ENCODE measurements at regions not wholly inside any gene's neighbourhood (a gene's known extent, or its start where the extent isn't known, plus 50 kb on each side); places are given as distances from the start of the nearest gene placed in this dataset.
"Not testable (repeated sequence)": the region's sequence is repeated elsewhere in the genome, so short reads cannot be mapped to it uniquely, and the experiment has no call there.

GRCh38 chrX:1894026-1894294 lies 279.1 kb downstream of the ASMT start:
- no peaks in the 10 kb centered on the region for H3K27me3 Mint-ChIP-seq
- no peak overlapping the region for H3K4me3 Mint-ChIP-seq
- peaks cover 0 to 8% of the 10 kb centered on the region in 2 donors for H3K9me3 Mint-ChIP-seq
- DNase-seq (no peak), ATAC-seq (no peak)
- no peak overlapping the region for H3K27ac Mint-ChIP-seq
- no peaks in the 10 kb centered on the region for H3K4me1 Mint-ChIP-seq

GRCh38 chrX:1894740-1895139 lies 279.9 kb downstream of the ASMT start:
- peaks cover 0 to 8% of the 10 kb centered on the region in 2 donors for H3K9me3 Mint-ChIP-seq
- H3K4me1 Mint-ChIP-seq, result no peaks in the 10 kb centered on the region
- no peak overlapping the region for H3K4me3 Mint-ChIP-seq
- H3K27me3 Mint-ChIP-seq, result no peaks in the 10 kb centered on the region
- DNase-seq (no peak), ATAC-seq (no peak)
- H3K27ac Mint-ChIP-seq, result no peak overlapping the region

DNA sequence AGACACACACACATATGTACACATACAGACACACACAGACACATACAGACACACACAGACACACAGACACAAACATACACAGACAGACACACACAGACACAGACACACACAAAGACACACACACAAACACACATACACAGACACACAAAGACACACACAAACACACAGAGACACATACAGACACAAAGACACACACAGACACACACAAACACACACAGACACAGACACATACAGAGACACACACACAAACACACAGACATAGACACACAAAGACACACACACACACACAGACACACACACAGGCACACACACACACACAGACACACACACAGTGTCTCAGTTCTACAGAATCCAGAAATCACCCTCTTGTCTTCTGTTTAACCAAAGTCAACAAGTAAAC lies 280.7 kb downstream of the ASMT start:
- H3K27me3 Mint-ChIP-seq, result no peaks in the 10 kb centered on the region
- H3K27ac Mint-ChIP-seq, result no peak overlapping the region
- H3K9me3 Mint-ChIP-seq, result peaks cover 0 to 5% of the 10 kb centered on the region in 2 donors
- no peak overlapping the region for H3K4me3 Mint-ChIP-seq
- H3K4me1 Mint-ChIP-seq, result no peaks in the 10 kb centered on the region
- DNase-seq, result no peak
- ATAC-seq, result no peak

GRCh38 chrX:1899841-1900240 lies 285.0 kb downstream of the ASMT start:
- no peak overlapping the region for H3K4me3 Mint-ChIP-seq
- DNase-seq (no peak), ATAC-seq (no peak)
- no peaks in the 10 kb centered on the region for H3K9me3 Mint-ChIP-seq
- H3K4me1 Mint-ChIP-seq, result no peaks in the 10 kb centered on the region
- no peaks in the 10 kb centered on the region for H3K27me3 Mint-ChIP-seq
- H3K27ac Mint-ChIP-seq, result no peak overlapping the region

DNA sequence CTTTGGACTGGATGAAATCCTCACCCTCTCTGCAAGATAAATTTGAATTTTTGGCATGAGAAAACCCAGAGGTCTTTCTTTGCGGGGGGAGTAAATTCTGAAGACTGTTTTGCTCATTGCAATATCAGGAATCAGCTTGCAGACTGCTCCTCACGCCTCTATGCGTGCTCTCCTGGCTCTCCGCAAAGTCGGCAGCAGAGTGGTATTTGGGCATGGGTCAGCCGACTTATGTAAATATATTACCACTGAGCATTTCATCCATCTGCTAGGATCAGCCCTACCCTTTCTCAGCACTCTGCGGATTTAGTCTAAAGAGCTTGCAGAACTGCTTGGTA lies 288.0 kb downstream of the ASMT start:
- DNase-seq, result no peak
- Mint-ChIP-seq H3K9me3 (no peaks in the 10 kb centered on the region), H3K4me3 (no peak overlapping the region)

DNA sequence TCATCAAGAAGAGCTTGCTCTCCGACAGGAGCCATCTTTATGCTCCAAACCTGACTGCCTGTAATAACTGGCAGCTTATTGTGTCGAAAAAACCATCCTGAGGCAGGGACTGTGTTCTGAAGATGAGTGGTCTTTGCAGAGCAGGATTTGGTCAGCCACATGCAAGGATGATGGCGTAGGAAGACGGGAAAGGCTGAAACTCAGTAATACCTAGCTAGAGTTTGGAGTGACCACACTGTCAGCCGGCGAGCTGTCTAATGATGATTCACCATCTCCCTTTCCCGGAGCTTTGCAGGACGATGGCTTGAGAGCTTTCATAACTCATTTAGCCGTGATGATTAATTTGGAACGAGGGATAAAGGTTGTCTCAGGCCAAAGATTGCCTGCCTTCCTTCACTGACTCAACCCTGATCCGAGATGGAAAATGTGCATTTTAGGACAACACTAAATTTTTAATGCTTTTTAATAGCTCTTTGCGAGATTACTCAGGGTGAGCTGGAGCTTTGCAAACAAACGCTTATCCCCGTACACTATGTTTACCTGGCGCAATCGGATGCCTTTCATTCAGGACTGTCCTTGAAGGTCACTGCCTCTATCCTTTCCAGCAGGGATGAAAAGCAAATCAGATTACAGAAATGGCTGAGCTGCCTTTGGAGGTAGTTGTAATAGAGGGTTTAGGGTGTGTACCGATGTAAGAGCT lies 288.5 kb downstream of the ASMT start:
- no peak overlapping the region for H3K27ac Mint-ChIP-seq
- ATAC-seq, result no peak
- no peaks in the 10 kb centered on the region for H3K27me3 Mint-ChIP-seq
- no peak overlapping the region for H3K4me3 Mint-ChIP-seq
- no peak for DNase-seq
- H3K4me1 Mint-ChIP-seq, result no peaks in the 10 kb centered on the region
- H3K9me3 Mint-ChIP-seq, result no peaks in the 10 kb centered on the region

More for the DNA sequence above, 288.0 kb downstream of the ASMT start:
- no peak for ATAC-seq
- Mint-ChIP-seq H3K27me3 (no peaks in the 10 kb centered on the region), H3K27ac (no peak overlapping the region), H3K4me1 (no peaks in the 10 kb centered on the region)

- no peak for ATAC-seq
- peaks cover 2% of the 10 kb centered on the region for H3K27me3 Mint-ChIP-seq
- DNase-seq, result no peak
- H3K9me3 Mint-ChIP-seq, result no peaks in the 10 kb centered on the region
- H3K27ac Mint-ChIP-seq, result no peak overlapping the region
- H3K4me1 Mint-ChIP-seq, result no peaks in the 10 kb centered on the region
- no peak overlapping the region for H3K4me3 Mint-ChIP-seq
Observed at GRCh38 chrX:1904663-1905218, 289.9 kb downstream of the ASMT start.

- no peaks in the 10 kb centered on the region for H3K9me3 Mint-ChIP-seq
- H3K4me3 Mint-ChIP-seq, result no peak overlapping the region
- H3K4me1 Mint-ChIP-seq, result no peaks in the 10 kb centered on the region
- peaks cover 14% of the 10 kb centered on the region for H3K27me3 Mint-ChIP-seq
- DNase-seq, result no peak
- no peak for ATAC-seq
- no peak overlapping the region for H3K27ac Mint-ChIP-seq
Observed at GRCh38 chrX:1906028-1906427, 291.2 kb downstream of the ASMT start.

DNA sequence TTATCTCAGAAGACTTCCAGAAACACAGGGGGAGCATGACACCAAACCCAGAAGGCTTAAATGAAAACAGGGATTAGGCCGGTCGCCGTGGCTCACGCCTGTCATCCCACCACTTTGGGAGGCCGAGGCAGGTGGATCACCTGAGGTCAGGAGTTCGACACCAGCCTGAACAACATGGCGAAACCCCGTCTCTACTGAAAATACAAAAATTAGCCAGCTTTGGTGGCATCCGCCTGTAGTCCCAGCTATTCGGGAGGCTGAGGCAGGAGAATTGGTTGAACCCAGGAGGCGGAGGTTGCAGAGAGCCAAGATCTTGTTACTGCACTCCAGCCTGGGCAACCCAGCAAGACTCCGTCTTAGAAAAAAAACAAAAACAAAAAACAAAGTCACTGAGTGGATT lies 294.1 kb downstream of the ASMT start:
- peaks cover 24% of the 10 kb centered on the region for H3K27me3 Mint-ChIP-seq
- not testable (repeated sequence) for DNase-seq, H3K4me3 Mint-ChIP-seq, H3K9me3 Mint-ChIP-seq, ATAC-seq, H3K4me1 Mint-ChIP-seq, H3K27ac Mint-ChIP-seq

- DNase-seq (no peak), ATAC-seq (no peak)
- H3K27ac Mint-ChIP-seq, result no peak overlapping the region
- no peak overlapping the region for H3K4me3 Mint-ChIP-seq
- H3K9me3 Mint-ChIP-seq, result no peaks in the 10 kb centered on the region
- no peaks in the 10 kb centered on the region for H3K4me1 Mint-ChIP-seq
- H3K27me3 Mint-ChIP-seq, result peaks cover 24% of the 10 kb centered on the region
Observed at GRCh38 chrX:1909419-1910206, 294.8 kb downstream of the ASMT start.

DNA sequence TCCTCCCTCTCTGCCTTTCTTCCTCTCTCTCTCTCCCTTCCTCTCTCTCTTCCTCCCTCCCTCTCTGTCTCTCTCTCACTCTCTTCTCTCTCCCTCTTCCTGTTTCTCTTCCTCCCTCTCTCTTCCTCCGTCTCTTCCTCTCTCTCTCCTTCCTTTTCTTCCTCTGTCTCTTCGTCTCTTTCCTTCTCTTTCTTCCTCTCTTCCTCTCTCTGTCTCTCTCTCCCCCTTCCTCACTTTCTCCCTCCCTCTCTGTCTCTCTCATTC lies 295.3 kb downstream of the ASMT start:
- Mint-ChIP-seq H3K4me3 (no peak overlapping the region), H3K27me3 (peaks cover 24% of the 10 kb centered on the region), H3K27ac (no peak overlapping the region), H3K9me3 (no peaks in the 10 kb centered on the region), H3K4me1 (no peaks in the 10 kb centered on the region)
- ATAC-seq (no peak), DNase-seq (no peak)

DNA sequence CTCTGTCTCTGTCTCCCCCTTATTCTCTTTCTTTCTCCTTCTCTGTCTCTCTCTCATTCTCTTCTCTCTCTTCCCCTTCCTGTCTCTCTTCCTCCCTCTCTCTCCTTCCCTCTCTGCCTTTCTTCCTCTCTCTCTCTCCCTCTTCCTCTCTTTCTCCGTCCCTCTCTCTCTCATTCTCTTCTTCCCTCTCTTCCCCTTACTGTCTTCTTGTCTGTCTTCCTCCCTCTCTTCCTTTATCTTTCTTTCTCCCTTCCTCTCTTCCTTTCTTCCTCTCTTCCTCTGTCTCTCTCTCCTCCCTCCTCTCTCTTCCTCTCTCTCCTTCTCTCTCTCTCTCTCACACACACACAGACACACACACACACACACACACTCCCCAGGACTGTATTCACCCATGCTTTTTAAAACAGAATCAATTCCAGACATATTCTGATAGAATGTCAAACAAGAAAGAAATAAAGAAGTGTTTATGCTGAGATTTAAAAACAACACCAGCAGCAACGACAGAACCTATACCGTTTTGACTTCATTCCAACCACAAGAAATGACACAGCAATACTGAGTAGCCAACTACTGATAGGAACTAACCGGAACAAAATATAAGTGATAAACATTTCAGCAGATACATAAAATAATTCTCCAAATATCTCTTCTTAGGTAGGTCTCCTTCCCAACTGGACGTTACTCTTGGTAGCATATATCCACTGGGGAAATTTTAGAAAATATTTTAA lies 296.7 kb downstream of the ASMT start:
- no peak for DNase-seq
- H3K4me1 Mint-ChIP-seq, result no peaks in the 10 kb centered on the region
- no peaks in the 10 kb centered on the region for H3K9me3 Mint-ChIP-seq
- ATAC-seq, result no peak
- H3K27me3 Mint-ChIP-seq, result peaks cover 24% of the 10 kb centered on the region
- no peak overlapping the region for H3K4me3 Mint-ChIP-seq
- peak overlapping the region; percentile 27 to 60 for H3K27ac Mint-ChIP-seq

DNA sequence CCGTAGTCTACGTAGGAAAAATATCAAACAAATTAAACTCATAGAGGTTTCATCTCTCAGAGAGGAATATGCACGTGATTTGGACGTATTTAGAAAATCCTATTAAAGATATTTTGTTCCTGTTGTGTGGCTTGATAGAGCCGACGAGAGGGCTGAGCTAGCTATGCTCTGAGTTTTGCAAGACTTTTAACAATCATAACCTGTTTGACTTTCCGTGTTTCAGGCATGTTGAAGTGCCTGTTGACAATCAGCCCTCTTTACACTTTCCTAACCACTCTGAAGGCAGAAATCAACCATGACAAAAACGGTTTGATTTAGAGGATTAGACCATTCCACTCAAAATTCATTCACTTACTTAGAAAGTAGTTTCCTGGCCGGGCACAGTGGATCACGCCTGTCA lies 297.3 kb downstream of the ASMT start:
- ATAC-seq (no peak), DNase-seq (no peak)
- no peak overlapping the region for H3K4me3 Mint-ChIP-seq
- no peaks in the 10 kb centered on the region for H3K4me1 Mint-ChIP-seq
- no peaks in the 10 kb centered on the region for H3K9me3 Mint-ChIP-seq
- H3K27ac Mint-ChIP-seq, result no peak overlapping the region
- H3K27me3 Mint-ChIP-seq, result peaks cover 24% of the 10 kb centered on the region

DNA sequence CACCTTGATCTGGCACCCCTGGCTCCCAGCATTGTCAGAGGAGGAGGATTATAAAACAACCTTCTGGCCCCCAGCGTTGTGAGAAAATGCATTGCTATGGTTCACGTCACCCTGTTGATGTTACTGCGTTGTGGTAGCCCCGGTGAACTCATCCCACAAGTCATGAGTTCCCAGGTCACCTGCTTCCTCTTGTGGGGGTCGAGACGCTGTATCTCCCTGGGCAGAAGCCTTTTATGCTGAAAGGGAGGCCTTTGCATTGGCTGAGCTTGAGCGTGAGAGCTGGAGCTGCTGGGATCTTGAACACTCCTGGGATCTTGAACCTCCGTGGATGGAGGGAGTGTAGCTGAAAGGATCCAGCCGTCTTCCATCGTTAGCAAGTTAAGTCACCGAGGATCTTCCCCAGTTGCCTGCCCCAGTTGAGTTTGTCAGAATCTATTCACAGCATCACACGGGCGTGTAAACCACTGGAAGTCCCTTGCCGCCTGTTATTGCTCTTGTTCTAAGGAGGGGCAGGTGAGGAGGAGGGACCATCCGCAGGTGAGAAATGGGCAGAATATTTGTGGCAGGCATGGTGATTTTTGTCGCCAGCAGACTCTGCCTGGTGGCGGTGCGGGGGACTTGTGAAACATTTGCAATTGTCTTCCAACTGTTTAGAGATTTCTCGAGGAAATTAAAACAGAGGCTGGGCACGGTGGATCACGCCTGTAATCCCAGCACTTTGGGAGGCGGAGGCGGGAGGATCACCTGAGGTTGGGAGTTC lies 299.9 kb downstream of the ASMT start:
- ATAC-seq (no peak), DNase-seq (no peak)
- Mint-ChIP-seq H3K27ac (no peak overlapping the region), H3K4me1 (no peaks in the 10 kb centered on the region), H3K27me3 (peaks cover 21% of the 10 kb centered on the region), H3K4me3 (no peak overlapping the region), H3K9me3 (no peaks in the 10 kb centered on the region)

DNA sequence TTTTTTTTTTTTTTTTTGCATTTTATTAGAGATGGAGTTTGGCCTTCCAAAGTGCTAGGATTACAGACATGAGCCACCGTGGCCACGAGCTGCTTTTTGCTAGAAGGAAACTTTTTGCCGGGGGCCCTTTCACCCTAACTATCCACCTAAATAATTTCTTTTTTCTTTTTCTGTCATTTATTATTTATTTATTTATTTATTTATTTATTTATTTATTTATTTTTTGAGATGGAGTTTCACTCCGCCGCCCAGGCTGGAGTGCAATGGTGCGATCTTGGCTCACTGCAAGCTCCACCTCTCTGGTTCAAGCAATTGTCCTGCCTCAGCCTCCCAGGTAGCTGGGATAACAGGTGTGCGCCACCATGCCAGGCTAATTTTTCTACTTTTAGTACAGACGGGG lies 303.9 kb downstream of the ASMT start:
- H3K4me1 Mint-ChIP-seq, result no peaks in the 10 kb centered on the region
- DNase-seq (no peak), ATAC-seq (no peak)
- H3K9me3 Mint-ChIP-seq, result no peaks in the 10 kb centered on the region
- no peaks in the 10 kb centered on the region for H3K27me3 Mint-ChIP-seq
- H3K4me3 Mint-ChIP-seq, result no peak overlapping the region
- no peak overlapping the region for H3K27ac Mint-ChIP-seq

DNA sequence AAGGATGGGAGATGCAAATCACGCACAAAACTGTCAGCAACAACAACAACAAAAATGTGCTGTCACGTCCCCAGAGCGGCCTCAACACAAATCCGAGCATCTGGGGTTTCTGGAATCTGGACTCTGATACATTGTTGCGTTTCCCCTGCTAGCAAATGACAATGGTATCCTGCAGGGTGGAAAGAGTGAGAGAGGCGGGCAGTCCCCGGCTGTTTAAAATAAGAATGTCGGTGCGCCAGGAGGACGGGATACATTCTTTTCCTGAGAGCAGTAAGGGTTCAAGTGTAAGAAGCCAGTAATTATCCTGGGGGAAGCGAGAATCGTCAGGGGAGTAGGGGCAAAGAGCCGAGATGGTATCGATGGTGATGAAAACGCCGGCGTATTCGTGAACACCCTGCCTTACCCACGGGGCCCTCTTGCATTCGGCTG lies 310.2 kb downstream of the ASMT start:
- ATAC-seq, result no peak
- DNase-seq, result no peak
- Mint-ChIP-seq H3K4me3 (peak overlapping the region in 1 of 2 donors; percentile 10), H3K27me3 (no peaks in the 10 kb centered on the region), H3K9me3 (no peaks in the 10 kb centered on the region), H3K4me1 (peaks cover 6% of the 10 kb centered on the region), H3K27ac (no peak overlapping the region)

Measured in stimulated activated naive CD8-positive, alpha-beta T cell treated with anti-CD3 and anti-CD28 coated beads, Interleukin-15, amount 100 ng/mL, for 72 hours (primary cell).